ENCODE measurements at regions not wholly inside any gene's neighbourhood (a gene's known extent, or its start where the extent isn't known, plus 50 kb on each side); places are given as distances from the start of the nearest gene placed in this dataset.

DNA sequence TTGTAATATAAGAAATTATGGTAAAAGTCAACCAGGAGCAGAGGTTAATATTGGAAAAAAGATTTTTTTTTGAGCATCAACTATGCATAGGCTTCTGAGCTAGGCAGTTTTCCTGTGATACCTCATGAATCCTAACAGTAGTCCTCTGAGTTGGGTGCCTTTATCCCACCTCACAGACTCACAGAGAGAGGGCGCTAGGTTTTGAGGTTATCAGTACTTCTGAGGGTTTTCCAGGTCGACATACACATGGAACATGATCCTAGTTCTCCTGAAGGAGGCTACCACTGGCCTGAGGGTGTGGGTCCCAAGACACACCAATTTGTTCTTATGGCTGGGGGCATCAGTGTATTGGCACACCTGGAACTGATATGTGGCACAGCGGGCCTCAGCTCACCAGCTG, 358.8 kb upstream of the JAG1 start:
- FAIRE-seq, result no peak

DNA sequence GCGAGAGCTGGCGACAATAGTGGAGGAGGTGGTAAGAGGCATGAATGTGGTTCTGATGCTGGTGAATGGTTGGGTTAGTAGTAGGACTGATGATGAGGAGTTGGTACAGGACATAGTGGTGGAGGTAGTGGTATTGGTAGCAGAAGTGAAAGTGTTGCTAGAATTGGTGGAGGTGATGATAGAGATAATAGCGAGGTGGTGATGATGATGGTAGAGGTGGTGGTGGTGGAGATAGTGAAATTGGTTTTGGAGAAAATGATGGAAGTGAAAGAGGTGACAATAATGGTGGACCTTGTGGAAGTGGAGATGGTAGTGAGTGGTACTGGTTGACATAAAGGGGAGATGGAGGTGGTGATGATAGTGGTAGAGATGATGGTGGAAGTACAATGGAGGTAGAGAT, 360.2 kb upstream of the JAG1 start:
- FAIRE-seq (no peak), DNase-seq (ENCODE audit: low spot score) (no peak)

More for the DNA sequence above, 358.8 kb upstream of the JAG1 start:
- no peak for DNase-seq (ENCODE audit: low spot score)

DNA sequence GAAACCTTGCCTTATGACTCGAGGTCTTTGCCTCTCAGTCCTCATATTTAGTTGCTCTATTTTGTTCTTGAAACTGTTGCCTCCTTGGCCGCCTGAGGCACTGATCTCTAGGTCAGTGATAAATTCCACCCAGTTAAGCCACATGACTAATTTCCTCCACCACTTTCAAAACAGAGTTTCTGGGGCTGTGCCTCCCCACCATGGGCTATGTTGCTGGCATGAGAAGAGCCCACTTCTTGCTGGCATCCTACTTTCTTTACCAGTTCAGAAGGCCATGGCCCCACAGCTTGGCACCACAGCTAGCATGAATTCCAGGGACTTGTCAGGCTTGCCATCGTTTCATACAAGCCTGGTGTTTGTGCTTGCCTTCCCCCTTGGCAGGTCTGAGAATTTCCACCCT, 361.4 kb upstream of the JAG1 start:
- DNase-seq (ENCODE audit: low spot score) (no peak), FAIRE-seq (no peak)

DNA sequence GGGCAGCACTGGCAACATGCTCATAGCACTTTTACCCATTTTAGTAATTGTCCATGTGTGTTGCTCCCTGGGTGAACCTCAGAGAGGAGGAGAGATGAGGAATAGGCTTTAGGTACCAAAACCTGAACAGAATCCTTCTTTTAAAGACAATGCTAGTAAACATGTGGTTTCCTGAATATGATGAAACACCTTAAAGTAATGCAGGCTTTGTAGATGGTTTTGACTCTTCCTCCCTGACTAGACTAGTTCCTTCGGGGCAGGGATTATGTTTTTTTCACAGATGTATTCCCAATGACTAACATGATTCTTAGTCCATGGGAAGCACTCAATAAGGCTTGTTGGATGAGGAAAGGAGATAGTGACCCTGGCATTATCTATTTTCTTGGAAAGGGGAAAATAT, 367.6 kb upstream of the JAG1 start:
- no peak for FAIRE-seq
- no peak for DNase-seq (ENCODE audit: low spot score)

DNA sequence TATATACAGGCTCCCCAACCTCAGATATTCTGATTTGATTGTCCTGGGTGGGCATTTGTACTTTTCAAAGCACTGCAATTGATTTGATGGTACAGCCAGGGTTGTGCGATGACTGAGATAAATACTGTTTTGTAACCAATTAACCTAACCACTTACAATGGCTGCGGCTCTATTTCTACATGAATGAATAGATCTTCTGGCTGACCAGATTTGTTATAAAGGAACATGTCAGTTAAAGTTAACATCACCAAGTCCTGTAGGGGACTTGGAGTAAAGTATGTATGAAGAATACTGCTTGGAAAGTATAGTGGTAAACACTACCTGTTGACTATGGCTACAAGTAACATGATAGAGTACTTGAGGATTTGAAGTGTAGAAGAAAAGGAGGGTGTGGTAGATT, 369.2 kb upstream of the JAG1 start:
- DNase-seq (ENCODE audit: low spot score), result no peak
- FAIRE-seq, result no peak

DNA sequence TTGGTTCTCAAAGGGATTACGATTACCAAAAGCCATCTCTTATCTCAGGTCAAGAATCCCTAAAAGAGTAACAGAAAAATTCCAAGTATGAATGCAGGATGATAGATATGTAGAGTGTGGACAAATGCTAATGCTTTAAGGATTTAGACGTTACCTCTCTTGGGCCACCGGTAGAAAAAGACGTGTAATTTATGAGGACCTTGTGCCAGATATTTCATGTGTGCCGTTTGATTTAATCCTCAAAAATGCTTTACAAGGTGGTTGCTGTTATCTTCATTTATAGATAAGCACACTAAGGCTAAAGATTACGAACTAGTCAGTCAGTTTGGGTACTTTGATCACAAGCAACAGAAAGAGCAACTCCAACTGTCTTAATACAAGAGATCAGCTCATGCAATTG, 370.8 kb upstream of the JAG1 start:
- DNase-seq (ENCODE audit: low spot score), result no peak
- FAIRE-seq, result no peak

DNA sequence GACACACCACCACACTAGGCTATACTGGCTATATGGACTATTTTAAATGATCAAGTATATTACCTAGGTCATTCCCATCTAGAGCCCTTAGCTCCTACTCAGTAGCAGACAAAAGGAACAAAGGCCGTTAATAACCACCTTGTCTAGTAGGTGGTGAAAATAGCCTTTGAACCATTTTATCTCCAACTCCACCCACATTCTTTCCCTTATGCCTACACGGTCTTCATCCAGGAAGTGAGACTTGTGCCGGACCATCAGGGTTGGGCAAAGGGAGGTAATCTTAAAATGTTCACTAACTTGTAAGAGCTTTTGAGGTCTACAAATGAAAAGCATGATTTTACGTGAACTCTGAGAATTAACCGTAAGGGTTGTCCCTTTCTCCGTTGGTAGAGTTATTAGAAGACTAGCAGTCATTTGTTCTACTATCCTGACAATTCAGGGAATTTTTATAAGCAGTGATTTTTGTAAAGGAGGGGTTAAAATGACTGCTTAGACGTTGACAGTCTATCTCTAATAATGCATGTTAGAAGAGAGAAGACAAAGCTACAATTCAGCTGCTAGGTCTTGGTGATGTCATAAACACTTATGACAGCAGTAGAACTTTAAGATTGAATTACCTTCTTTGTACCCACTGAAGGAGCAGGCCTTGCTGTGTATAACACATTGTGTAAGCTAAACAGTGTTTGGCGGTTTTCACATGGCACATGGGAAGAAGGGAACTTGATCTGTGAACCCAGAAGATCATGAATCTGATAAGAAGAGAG, 371.8 kb upstream of the JAG1 start:
- FAIRE-seq (no peak), DNase-seq (ENCODE audit: low spot score) (no peak)

DNA sequence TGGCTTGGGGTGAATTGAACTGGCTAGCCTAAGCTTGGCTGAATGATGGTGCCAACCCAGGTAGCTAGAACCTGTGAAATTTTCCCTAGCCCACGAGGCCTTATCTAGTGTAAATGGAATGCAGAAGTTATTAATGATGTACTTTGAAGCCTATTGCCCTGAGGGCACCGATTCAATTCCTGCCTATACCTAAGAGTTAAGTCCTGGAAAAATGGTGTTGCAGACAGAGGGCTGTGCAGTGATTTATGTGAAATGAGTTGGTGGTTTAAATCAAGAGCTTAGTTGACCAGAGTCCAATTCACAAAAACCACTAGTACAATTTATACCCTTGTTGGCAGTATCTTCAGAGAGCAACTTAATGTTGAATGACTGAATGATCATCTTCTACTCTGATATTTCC, 373.8 kb upstream of the JAG1 start:
- peak; percentile 94 for FAIRE-seq
- peak; percentile 56 for DNase-seq (ENCODE audit: low spot score)

DNA sequence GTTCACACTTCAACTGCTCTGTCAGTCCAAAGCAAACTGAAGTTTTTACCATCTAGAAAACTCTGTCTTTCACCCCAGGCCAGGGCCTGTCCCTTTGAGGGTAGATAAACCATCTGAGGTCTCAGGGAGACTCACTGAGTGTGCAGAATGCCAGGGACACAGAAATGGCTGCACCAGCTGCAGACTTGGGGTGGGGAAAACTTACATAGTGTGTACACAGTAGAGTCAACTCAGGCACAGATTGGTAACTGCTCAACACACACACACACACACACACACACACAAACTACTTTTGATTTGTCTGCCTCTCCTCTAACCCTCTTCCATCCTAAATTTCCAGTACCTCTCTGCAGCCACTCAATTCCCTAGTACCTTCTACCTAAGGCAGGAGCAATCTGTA, 374.9 kb upstream of the JAG1 start:
- DNase-seq (ENCODE audit: low spot score) (no peak), FAIRE-seq (no peak)

DNA sequence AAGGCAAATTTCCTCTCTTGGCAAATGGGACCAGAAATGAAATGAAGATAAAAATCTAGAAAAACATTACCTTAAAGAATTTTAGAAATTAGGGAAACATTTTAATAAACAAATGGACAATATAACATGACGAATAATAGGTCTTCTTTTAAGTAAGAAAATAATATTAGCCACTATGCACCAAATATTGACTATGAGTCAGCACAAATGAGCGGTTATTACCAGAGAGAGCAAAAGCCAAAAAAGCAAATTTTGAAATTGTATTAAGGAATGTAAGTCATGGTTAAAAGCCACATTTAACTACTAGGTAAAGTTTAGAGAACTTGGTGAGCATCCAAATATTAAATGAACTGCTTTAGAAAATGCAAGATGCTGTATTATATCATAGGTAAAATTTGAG, 376.6 kb upstream of the JAG1 start:
- FAIRE-seq (peak; percentile 33), DNase-seq (ENCODE audit: low spot score) (no peak)

DNA sequence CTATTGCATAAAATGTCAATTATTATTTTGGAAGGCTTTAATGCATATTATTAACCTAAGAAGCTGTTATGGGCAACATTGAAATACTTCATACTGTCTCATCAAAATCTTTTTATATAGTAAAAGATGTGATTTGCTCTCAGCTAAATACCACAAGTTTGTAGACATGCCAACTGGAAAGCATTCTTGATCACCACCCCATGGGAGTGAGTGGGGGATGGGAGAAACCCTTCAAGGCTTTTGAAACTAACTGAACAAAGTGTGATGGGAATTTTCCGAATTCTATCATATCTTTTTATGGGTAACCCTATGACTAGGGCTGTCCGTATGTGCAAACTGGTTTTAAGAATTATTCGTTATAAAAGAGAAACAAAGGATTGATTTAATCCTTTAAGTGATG, 377.3 kb upstream of the JAG1 start:
- DNase-seq (ENCODE audit: low spot score) (no peak), FAIRE-seq (no peak)

DNA sequence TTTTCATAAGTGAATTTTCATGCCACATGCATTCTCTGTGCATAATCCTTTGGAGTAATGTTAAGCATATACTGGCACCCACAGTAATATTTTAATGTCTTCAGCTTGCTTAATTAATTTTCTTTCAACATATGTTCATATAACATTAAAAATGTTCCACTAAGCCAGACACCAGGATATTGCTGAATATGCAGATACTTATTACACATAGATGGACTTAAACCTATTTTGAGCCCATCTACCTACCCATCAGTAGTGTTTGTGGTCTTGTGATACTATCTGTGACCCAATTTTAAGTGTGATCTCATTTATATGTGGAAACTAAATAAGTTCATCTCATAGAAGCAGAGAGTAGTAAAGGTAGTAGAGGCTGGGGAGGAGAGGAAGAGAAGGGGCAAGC, 379.5 kb upstream of the JAG1 start:
- FAIRE-seq (no peak), DNase-seq (ENCODE audit: low spot score) (no peak)

DNA sequence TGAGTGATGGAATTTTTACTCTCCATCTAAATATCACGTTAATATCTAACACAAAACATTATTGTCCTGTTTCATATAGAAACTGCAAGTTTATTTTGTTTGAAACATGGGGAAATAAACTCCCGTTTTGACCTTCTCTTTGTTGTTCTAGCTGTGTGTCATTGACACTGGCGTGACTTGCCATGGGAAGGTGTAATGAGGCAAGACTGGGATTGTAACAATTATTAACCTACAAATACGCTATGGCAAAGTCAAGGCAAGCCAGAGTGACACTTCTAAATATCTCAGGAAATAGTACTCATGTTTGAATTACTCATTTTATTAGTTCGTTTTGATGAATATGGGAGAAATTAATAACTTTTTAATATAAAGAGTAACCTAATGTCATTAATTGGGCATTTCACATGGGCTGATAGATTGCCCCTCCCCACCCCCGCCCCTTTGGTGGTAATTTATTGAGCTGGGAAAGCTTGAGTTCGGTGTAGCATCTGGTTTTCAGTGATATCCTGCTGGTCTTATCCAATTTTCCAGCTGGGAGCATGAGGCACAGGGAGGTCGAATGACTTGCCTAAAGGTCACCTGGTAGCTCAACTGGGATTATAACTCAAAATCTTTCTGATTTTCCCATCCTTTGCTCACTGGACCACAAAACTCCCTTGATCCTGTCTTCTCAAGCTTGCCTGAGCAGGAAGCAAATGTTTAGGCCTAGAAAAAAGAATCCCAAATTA, 380.6 kb upstream of the JAG1 start:
- peak; percentile 97 for FAIRE-seq
- DNase-seq (ENCODE audit: low spot score), result peak; percentile 73

DNA sequence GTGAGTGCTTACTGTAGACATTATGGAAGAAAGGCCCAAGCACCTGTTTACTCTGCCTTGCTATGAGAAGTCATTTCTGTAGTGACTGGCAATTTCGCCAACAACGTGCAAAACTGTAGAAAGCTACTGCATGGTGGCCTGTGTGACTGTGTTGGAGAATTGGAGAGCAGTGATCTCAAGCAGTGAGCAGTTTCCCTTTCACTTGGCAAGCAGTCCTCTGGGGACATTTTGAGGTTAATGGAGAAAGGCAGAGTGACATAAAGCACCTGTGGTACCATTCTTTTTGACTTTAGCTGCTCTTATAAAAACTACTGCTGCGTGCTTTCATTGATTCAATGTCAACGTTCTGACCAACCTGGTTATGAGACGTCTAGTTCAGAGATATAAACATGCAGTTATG, 382.6 kb upstream of the JAG1 start:
- no peak for DNase-seq (ENCODE audit: low spot score)
- no peak for FAIRE-seq

DNA sequence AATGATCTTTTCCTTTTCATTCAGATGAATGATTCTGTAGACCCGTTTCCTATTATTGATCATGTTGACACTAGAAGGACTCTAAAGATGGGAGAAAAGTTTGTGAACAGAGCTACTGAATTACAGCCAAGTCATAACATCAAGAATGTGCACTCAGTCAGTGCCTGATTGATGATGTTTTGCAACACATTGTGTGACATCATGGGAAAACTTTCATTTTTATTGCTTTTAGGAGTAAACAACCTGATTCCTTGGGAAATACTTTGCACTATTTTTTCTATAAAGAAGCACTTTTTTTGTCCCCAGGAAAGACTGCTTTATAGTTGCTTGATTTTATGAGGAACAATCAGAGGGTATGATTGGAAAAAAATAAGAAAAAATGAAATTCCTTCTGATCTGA, 383.8 kb upstream of the JAG1 start:
- no peak for DNase-seq (ENCODE audit: low spot score)
- FAIRE-seq, result no peak

DNA sequence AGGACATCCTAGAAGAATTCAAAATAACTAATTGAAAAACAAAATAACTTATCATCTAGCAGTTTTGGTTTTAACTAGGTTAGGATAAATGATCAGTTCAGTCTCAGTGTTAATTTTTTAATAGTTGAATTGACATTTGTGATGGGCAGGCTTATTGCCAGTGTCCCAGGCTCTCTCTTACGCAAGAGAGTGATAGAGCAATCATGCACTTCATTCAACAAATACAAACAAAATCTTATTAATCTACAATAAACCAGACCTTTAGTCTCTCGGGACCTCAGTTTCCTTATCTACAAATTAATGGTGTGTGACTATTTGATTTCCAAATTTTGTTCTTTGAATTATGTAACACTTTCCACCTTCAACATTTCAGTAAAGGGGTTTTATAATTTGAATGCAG, 385.9 kb upstream of the JAG1 start:
- FAIRE-seq (no peak), DNase-seq (ENCODE audit: low spot score) (no peak)

DNA sequence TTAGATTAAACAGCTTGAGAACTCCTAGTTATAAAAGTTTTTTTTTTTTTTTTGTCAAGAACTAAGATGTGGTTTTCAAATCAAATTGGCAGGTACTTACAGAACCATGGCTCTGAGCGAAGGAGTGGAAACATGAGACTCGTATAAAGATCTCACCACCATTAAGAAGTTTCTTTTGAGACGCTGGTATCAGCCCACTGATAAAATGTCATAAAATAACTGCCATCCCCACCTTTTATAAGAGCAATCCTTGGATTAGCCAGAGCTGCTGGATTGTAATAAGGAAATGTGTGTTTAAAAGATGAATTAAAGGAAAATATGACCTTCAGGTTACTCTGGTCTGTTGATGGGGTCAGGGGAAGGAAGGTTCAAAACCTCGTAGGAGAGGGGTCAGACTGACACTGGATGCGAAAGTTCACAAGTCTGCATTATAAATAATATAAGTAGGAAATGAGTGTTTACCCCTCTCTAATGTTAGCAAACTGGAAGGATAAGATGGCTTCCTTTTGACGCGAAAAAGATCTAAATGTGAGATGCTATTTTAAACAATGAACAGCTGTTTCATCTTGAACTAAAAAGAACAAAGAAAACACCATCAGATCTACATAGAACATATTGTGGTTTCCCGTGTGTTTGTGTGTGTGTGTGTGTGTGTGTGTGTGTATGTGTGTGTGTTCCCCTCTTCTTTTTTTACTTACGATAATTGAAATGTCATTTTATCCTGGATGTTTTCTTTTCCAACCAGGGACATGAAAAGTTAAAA, 386.8 kb upstream of the JAG1 start:
- FAIRE-seq, result no peak

DNA sequence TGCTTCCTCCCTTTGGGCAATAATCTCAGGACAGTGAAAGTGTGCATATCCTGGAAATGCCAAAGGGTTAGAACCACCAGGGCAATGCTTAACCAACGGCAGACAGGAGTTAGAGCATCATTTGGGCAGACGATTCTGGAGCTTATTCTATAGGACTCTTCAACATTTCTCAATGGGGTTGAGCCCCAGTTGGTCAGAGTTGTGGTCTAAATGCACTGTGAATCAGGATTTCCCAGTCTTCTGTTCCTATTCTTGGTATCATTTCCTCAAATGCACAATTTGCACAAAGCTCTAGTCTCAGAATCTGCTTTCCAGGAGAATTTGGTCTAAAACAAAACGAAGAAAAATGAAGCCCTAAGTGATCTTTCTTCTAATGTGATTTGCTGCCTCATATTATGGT, 389.6 kb upstream of the JAG1 start:
- FAIRE-seq, result no peak

More for the DNA sequence above, 386.8 kb upstream of the JAG1 start:
- DNase-seq (ENCODE audit: low spot score), result no peak

DNA sequence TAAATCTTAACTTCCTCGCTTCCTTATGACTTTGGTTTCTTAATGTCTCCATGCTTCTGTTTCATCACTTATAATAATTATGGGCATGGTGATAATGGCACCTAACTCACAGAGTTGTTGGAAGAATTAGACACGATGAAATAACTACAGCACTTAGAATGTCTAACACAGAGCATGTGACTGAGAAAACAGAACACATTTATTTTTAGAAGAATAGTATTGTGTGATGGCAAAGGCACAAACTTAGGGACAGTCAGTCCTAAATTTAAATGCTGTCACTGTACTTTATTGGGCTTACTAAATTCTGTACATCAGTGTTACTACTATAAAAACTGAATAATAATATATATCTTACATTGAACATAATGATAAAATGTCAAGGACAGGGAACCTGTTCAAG, 391.1 kb upstream of the JAG1 start:
- no peak for DNase-seq (ENCODE audit: low spot score)
- no peak for FAIRE-seq

More for the DNA sequence above, 389.6 kb upstream of the JAG1 start:
- no peak for DNase-seq (ENCODE audit: low spot score)

DNA sequence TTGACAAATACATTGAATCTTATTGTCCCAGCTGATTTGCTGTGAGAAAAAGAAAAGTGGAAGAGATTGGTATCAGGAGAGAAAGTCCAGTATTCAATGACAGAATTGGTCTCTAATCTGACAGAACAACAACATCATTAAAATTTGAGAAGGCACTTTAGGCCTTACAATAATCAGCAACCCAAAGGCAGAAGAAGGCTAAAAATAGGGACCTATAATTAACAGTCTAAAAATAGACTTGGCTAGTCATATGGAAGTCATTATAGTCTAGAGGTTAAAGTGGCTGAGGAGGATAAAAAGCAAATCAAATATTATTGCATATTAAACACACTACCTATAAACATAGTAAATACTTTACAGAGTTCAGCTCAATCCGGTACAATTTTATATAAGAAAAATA, 393.6 kb upstream of the JAG1 start:
- no peak for FAIRE-seq
- DNase-seq (ENCODE audit: low spot score), result no peak

DNA sequence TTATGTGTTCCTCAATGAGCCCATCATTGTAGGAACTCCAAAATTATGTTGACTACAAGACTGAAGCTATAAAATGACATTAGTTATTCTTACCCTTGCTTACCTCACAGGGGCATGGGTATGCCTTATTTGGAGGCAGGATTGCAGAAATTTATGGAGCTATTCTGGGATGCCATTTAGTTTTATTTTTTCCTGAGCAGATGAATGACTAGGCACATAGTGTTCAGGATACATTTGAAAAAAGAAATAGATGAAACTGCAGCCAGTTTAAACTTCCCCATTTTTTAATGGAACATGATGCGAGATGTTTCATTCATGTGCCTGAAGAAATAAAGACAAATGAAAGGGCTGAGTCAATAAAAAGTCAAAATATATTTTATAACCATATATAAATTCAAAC, 399.2 kb upstream of the JAG1 start:
- DNase-seq (ENCODE audit: low spot score) (no peak), FAIRE-seq (no peak)

DNA sequence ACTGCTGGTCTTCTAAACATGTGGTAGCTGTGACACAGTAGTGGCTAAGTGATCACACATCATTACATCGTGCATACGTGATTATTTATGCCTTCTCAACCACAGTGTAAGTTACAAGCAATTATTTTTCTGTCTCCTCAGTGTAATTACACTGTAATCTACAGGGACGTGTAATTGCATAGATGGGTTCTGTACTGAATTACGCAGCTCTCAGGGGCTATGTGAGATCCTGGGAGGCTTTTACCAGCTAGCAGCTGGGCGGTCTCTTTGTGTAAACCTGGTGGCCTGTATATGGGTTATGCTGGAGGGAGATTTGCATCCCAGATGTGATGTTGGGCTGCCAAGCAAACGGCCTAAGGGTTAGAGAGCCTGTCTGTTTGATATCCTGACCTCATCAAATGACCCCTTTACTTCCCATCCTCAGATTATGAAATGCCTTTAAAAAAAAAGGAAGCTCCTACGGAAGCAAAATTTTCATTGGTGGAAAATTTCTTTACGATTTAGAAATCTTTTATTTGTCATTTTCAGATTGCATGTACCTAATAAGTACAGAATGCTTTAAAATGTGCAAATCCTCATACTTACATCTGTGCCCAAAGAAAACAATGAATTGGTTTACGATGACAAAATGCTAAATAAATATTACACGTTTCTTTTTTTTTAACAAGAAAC, 402.8 kb upstream of the JAG1 start:
- FAIRE-seq (no peak), DNase-seq (ENCODE audit: low spot score) (no peak)

Data from RCC 7860 (cell line).